A549 (cell line): ENCODE measurements at regions not wholly inside any gene's neighbourhood (a gene's known extent, or its start where the extent isn't known, plus 50 kb on each side); places are given as distances from the start of the nearest gene placed in this dataset.

Experiments used
- ATAC-seq, 2 experiments: fragments of 200-7000 bp in 1 of 2; fragments of >200 bp in 1 of 2; cut with Nextera tagmentation in 1 of 2; cut with Tn5 transposase in 1 of 2; 3 replicates each; pipeline versions ENCODE4 v1.8.0 to v1.9.1; 2018 to 2020; ENCODE audit warnings: mild to moderate bottlenecking in 1 of 2, moderate library complexity in 1 of 2
- CTCF ChIA-PET: fragments of 300-600 bp; sonication (Branson Sonifier 250); formaldehyde crosslinking; extraction: SDS; loops from one replicate; lab custom pipeline; 2021; ENCODE audit warnings: antibody characterized with exemption, inconsistent platforms; lab: Yijun Ruan, JAX
- POLR2A ChIA-PET: fragments of 350-600 bp; formaldehyde crosslinking; extraction: SDS; loops from one replicate; lab custom pipeline; 2021; ENCODE audit warnings: antibody characterized with exemption, inconsistent platforms; lab: Yijun Ruan, JAX
- DNase-seq, 2 experiments: peaks; one replicate each; pipeline versions ENCODE4 v3.0.0 to v3.0.0-alpha.2; 2011 to 2016; ENCODE audit warnings: low read depth in 1 of 2, low spot score in 1 of 2
- FAIRE-seq: peaks from 2 replicates; lab custom pipeline; 2011; peaks lifted over from hg19 to GRCh38; lab: Jason Lieb, UNC
- H3K27ac ChIP-seq, 2 experiments: fragments of >200 bp; sonication (Bioruptor Twin); formaldehyde crosslinking; 3 replicates each; pipeline ENCODE4 v1.5.1; 2016 to 2017
- H3K4me1 ChIP-seq: fragments of >200 bp; sonication (Bioruptor Twin); formaldehyde crosslinking; 3 replicates; pipeline ENCODE4 v1.6.1; 2016
- H3K4me2 ChIP-seq: fragments of >200 bp; sonication (Bioruptor Twin); formaldehyde crosslinking; 3 replicates; pipeline ENCODE4 v1.6.1; 2016
- H3K4me3 ChIP-seq: fragments of >200 bp; sonication (Bioruptor Twin); formaldehyde crosslinking; 3 replicates; pipeline ENCODE4 v1.5.1; 2016
- H3K9me3 ChIP-seq: fragments of >200 bp; sonication (Bioruptor Twin); formaldehyde crosslinking; 3 replicates; pipeline ENCODE4 v1.6.1; 2016
- CEBPB ChIP-seq, 2 experiments: fragments of >200 bp in 1 of 2; sonication (Bioruptor Twin) in 1 of 2; formaldehyde crosslinking in 1 of 2; IDR thresholded peaks; 2 replicates each; pipeline ENCODE4 v1.6.1; 2012 to 2016
- CHD2 ChIP-seq: fragments of 150-350 bp; IDR thresholded peaks from 2 replicates; pipeline ENCODE4 v1.6.1; 2014; ENCODE audit warnings: low read length; ENCODE audit not compliant: partially characterized antibody
- EHF ChIP-seq: fragments of 250-450 bp; sonication (Bioruptor Pico); IDR thresholded peaks from 2 replicates; pipeline ENCODE4 v1.5.0; 2020; ENCODE audit warnings: mild to moderate bottlenecking
- FOSL2 ChIP-seq, 2 experiments: fragments of 450-650 bp in 1 of 2; fragments of >200 bp in 1 of 2; sonication (Bioruptor Twin) in 1 of 2; formaldehyde crosslinking; IDR thresholded peaks; 2 replicates each; pipeline versions ENCODE4 v1.5.0 to v1.6.1; 2016 to 2020; ENCODE audit warnings: mild to moderate bottlenecking in 1 of 2, moderate library complexity in 1 of 2
- GATA3 ChIP-seq: IDR thresholded peaks from 2 replicates; pipeline ENCODE4 v1.6.1; 2012; ENCODE audit warnings: borderline replicate concordance
- HDAC2 ChIP-seq: fragments of 200-600 bp; sonication (generic); IDR thresholded peaks from 2 replicates; pipeline ENCODE4 v1.6.1; 2016
- HEYL ChIP-seq: fragments of 250-450 bp; sonication (Bioruptor Pico); IDR thresholded peaks from 2 replicates; pipeline ENCODE4 v1.8.0; 2021; ENCODE audit warnings: mild to moderate bottlenecking, moderate library complexity
- HOXA7 ChIP-seq: fragments of 250-450 bp; sonication (Bioruptor Pico); IDR thresholded peaks from 2 replicates; pipeline ENCODE4 v1.5.0; 2020; ENCODE audit warnings: mild to moderate bottlenecking, moderate library complexity
- HOXB5 ChIP-seq: fragments of 250-450 bp; sonication (Bioruptor Pico); IDR thresholded peaks from 2 replicates; pipeline ENCODE4 v1.5.0; 2020; ENCODE audit warnings: mild to moderate bottlenecking, moderate library complexity
- JUN ChIP-seq, 2 experiments: fragments of >200 bp; sonication (Bioruptor Twin); formaldehyde crosslinking; IDR thresholded peaks; 2 replicates in 1 of 2; 3 replicates in 1 of 2; pipeline ENCODE4 v1.6.1; 2016 to 2017
- MAZ ChIP-seq: fragments of 150-350 bp; IDR thresholded peaks from 2 replicates; pipeline ENCODE4 v1.6.1; 2014; ENCODE audit warnings: antibody characterized with exemption, low read depth, low read length, borderline replicate concordance
- NFE2L2 ChIP-seq: fragments of 150-350 bp; conservative IDR thresholded peaks from 2 replicates; pipeline ENCODE4 v1.6.1; 2014; ENCODE audit warnings: low read length
- NR3C1 ChIP-seq: fragments of >200 bp; sonication (Bioruptor Twin); formaldehyde crosslinking; IDR thresholded peaks from 3 replicates; pipeline ENCODE4 v1.6.1; 2017
- RAD21 ChIP-seq, 2 experiments: fragments of >200 bp in 1 of 2; sonication (Bioruptor Twin) in 1 of 2; formaldehyde crosslinking in 1 of 2; IDR thresholded peaks in 1 of 2; conservative IDR thresholded peaks in 1 of 2; 2 replicates in 1 of 2; 3 replicates in 1 of 2; pipeline ENCODE4 v1.6.1; 2012 to 2018; ENCODE audit warnings: inconsistent platforms in 1 of 2
- RARB ChIP-seq: fragments of 250-450 bp; sonication (Bioruptor Pico); IDR thresholded peaks from 2 replicates; pipeline ENCODE4 v1.8.0; 2021; ENCODE audit warnings: mild to moderate bottlenecking, moderate library complexity
- RCOR1 ChIP-seq: fragments of 150-350 bp; IDR thresholded peaks from 2 replicates; pipeline ENCODE4 v1.6.1; 2014; ENCODE audit warnings: antibody characterized with exemption, low read length, low read depth
- RFX5 ChIP-seq: fragments of 450-650 bp; IDR thresholded peaks from 2 replicates; pipeline ENCODE4 v1.7.1; 2014; ENCODE audit warnings: antibody characterized with exemption, mild to moderate bottlenecking, moderate library complexity
- SREBF2 ChIP-seq: fragments of 450-650 bp; IDR thresholded peaks from 2 replicates; pipeline ENCODE4 v1.6.1; 2014; ENCODE audit warnings: mild to moderate bottlenecking, moderate library complexity
- TFCP2L1 ChIP-seq: fragments of 250-450 bp; sonication (Bioruptor Pico); IDR thresholded peaks from 2 replicates; pipeline ENCODE4 v1.5.0; 2021; ENCODE audit warnings: mild to moderate bottlenecking
- TP53 ChIP-seq: fragments of 250-450 bp; sonication (Bioruptor Pico); IDR thresholded peaks from 2 replicates; pipeline ENCODE4 v1.5.0; 2021; ENCODE audit warnings: mild to moderate bottlenecking, moderate library complexity
- WGBS: methylation state at CpG from one replicate; pipeline ENCODE4 v1.1.6; 2017; ENCODE audit errors: missing lambda C conversion rate; 5-methylcytosine and 5-hydroxymethylcytosine counted together
- TF ChIP-seq, protein P1 (sequence below): fragments of 250-450 bp; sonication (Bioruptor Pico); IDR thresholded peaks from 2 replicates; pipeline ENCODE4 v1.5.0; 2020; ENCODE audit warnings: low read depth, mild to moderate bottlenecking, moderate library complexity
- TF ChIP-seq, protein P2 (sequence below): IDR thresholded peaks from 2 replicates; pipeline ENCODE4 v1.6.1; 2012; ENCODE audit warnings: low read depth, borderline replicate concordance
- TF ChIP-seq, protein P3 (sequence below): fragments of >200 bp; sonication (Bioruptor Twin); formaldehyde crosslinking; IDR thresholded peaks from 2 replicates; pipeline ENCODE4 v1.6.1; 2016
- TF ChIP-seq, protein P4 (sequence below): IDR thresholded peaks from 2 replicates; pipeline ENCODE4 v1.6.1; 2012

DNA sequence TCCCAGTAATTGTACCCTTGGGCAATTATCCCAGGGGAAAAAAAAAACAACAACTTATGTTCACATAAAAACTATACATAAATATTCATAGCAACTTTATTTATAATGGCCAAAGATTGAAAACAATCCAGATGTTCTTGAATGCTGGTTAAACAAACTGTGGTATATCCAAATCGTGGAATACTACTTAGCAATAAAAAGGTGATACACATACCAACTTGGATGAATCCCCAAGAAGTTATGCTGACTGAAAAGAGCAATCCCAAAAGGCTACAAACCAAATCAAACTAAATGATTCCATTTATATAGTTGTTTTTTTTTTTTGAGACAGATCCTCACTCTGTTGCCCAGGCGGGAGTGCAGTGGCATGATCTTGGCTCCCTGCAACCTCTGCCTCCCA is 129.7 kb downstream of the QRSL1 start:
- ChIA-PET POLR2A (no interaction called here), CTCF (no interaction called here)
- H3K4me3 ChIP-seq: no peak overlapping the region
- H3K27ac ChIP-seq: no peak overlapping the region
- WGBS: 62% methylated on average over 2 of the region's 2 CpGs
- no peak for ATAC-seq
- FAIRE-seq: no peak
- DNase-seq: no peak
- H3K4me2 ChIP-seq: no peak overlapping the region
- H3K4me1 ChIP-seq: peaks cover 14% of the 10 kb centered on the region; the same call in 2 of the 3 replicates
- 0 out of 3 replicates have a peak, but pooled peaks cover 3% of the 10 kb centered on the region for H3K9me3 ChIP-seq
- TF ChIP-seq HEYL (CRISPR knock-in tag) (no peak), NR3C1 (no peak), EHF (CRISPR knock-in tag) (no peak), RARB (CRISPR knock-in tag) (no peak), HDAC2 (no peak), MAZ (no peak), HOXB5 (no peak), CEBPB (IDR thresholded peaks at IDR 0.05) (no peak), RCOR1 (no peak), GATA3 (no peak), FOSL2 (IDR thresholded peaks at IDR 0.05) (no peak), FOSL2 (CRISPR knock-in tag; IDR thresholded peaks at IDR 0.05) (no peak), JUN (IDR thresholded peaks at IDR 0.05) (no peak), TP53 (CRISPR knock-in tag) (no peak), SREBF2 (no peak), NFE2L2 (no peak), CHD2 (no peak), RAD21 (conservative IDR thresholded peaks at IDR 0.05 in 1 of 2, IDR thresholded peaks at IDR 0.05 in 1 of 2) (no peak), HOXA7 (CRISPR knock-in tag) (no peak)
- TF ChIP-seq, protein P1, sequence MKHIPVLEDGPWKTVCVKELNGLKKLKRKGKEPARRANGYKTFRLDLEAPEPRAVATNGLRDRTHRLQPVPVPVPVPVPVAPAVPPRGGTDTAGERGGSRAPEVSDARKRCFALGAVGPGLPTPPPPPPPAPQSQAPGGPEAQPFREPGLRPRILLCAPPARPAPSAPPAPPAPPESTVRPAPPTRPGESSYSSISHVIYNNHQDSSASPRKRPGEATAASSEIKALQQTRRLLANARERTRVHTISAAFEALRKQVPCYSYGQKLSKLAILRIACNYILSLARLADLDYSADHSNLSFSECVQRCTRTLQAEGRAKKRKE (CRISPR knock-in tag): no peak
- TF ChIP-seq, protein P2, sequence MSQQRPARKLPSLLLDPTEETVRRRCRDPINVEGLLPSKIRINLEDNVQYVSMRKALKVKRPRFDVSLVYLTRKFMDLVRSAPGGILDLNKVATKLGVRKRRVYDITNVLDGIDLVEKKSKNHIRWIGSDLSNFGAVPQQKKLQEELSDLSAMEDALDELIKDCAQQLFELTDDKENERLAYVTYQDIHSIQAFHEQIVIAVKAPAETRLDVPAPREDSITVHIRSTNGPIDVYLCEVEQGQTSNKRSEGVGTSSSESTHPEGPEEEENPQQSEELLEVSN: no peak
- TF ChIP-seq, all 56 proteins: peak for 0

DNA sequence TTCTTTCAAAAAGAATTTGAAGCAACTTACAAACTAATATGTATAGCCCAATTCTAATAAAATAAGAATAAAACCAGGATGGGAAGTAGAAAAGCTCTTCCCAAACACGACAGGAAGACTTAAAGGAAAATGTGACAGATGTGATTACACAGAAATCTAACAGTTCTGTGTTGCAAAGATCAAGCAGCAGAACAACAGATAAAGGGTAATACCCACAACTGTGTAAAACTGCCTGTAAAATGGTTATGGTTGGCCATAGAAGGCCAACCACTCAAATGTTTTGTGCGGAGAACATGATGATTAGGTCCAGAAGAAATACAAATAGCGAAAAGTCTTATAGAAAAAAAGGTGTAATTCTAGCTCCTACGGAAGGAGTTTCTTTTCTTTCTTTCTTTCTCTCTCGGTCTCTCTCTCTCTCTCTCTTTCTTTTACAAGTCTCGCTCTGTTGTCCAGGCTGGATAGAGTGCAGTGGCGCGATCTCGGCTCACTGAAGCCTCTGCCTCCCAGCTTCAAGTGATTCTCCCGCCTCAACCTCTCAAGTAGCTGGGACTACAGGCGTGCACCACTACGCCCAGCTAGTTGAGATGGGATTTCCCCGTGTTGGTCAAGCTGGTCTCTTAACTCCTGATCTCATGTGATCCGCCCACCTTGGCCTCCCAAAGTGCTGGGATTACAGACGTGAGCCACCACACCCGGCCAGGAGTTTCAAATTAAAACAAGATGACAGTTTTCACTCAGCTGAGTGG is 128.5 kb downstream of the QRSL1 start:
- ChIA-PET POLR2A (no interaction called here), CTCF (interaction anchor here (1.4 kb wide), 1 partner anchor 10 kb away, joined by 7 read pairs; no protein-coding TSS in a partner anchor)
- peaks cover 14% of the 10 kb centered on the region for H3K4me1 ChIP-seq
- H3K9me3 ChIP-seq: 0 out of 3 replicates have a peak, but pooled peaks cover 3% of the 10 kb centered on the region
- no peak for TF ChIP-seq GATA3
- TF ChIP-seq NFE2L2: no peak
- no peak for TF ChIP-seq TFCP2L1
- TF ChIP-seq CEBPB (IDR thresholded peaks at IDR 0.05): no peak
- TF ChIP-seq, protein P3, sequence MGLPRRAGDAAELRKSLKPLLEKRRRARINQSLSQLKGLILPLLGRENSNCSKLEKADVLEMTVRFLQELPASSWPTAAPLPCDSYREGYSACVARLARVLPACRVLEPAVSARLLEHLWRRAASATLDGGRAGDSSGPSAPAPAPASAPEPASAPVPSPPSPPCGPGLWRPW: no peak
- TF ChIP-seq, protein P4, sequence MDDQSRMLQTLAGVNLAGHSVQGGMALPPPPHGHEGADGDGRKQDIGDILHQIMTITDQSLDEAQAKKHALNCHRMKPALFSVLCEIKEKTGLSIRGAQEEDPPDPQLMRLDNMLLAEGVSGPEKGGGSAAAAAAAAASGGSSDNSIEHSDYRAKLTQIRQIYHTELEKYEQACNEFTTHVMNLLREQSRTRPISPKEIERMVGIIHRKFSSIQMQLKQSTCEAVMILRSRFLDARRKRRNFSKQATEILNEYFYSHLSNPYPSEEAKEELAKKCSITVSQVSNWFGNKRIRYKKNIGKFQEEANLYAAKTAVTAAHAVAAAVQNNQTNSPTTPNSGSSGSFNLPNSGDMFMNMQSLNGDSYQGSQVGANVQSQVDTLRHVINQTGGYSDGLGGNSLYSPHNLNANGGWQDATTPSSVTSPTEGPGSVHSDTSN: no peak
- no peak for TF ChIP-seq RFX5
- peak overlapping the region; percentile 36; the same call in 1 of the 3 replicates for H3K4me2 ChIP-seq
- DNase-seq (no peak), FAIRE-seq (no peak), ATAC-seq (no peak)
- H3K4me3 ChIP-seq: no peak overlapping the region
- 0 out of 6 replicates have a peak overlapping the region, but pooled peaks of 1 of the 2 experiments have one; percentile 13 for H3K27ac ChIP-seq
- WGBS: 76% methylated on average over 15 of the region's 16 CpGs
